ENCODE measurements at regions not wholly inside any gene's neighbourhood (a gene's known extent, or its start where the extent isn't known, plus 50 kb on each side); places are given as distances from the start of the nearest gene placed in this dataset.
"Not testable (repeated sequence)": the region's sequence is repeated elsewhere in the genome, so short reads cannot be mapped to it uniquely, and the experiment has no call there.

DNA sequence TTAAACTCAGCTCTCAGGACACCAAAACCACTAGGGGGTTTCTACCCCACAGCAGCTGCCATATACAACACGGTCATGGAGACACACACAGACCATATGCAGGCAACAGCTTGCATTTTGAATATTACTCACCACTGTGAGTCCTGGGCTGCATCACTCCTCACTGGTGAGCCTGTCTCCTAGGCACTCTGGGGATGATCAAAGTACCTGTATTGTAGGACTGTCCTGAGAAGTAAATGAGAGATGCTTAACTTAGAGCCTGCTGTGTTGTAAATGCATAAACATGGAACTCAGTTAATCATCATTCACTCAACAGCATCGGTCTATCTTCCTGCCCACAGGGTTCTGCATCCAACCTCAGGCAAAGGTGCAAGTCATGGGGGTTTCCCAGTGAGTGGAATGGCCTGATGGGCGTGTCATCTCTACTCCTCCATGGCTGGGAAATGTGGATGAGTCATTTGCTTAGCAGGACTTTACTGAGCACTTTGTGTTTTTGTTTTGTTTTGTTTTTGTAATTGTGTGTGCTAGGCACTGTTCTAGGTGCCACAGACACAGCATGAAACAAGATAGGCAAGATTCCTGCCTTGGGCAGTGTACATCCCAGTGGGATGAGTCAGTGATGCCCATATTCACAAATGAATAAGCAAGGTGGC, 1141.2 kb upstream of the TMEM132C start:
- DNase-seq (ENCODE audit: low read depth in 2 of 2): no peak

- no peak for DNase-seq (ENCODE audit: low read depth in 2 of 2)
Observed at GRCh38 chr12:127126260-127126628, 1140.7 kb upstream of the TMEM132C start.

GRCh38 chr12:127127897-127128296, 1139.1 kb upstream of the TMEM132C start:
- no peak for DNase-seq (ENCODE audit: low read depth in 2 of 2)

- no peak for DNase-seq (ENCODE audit: low read depth in 2 of 2)
Observed at GRCh38 chr12:127130506-127131124, 1136.4 kb upstream of the TMEM132C start.

DNA sequence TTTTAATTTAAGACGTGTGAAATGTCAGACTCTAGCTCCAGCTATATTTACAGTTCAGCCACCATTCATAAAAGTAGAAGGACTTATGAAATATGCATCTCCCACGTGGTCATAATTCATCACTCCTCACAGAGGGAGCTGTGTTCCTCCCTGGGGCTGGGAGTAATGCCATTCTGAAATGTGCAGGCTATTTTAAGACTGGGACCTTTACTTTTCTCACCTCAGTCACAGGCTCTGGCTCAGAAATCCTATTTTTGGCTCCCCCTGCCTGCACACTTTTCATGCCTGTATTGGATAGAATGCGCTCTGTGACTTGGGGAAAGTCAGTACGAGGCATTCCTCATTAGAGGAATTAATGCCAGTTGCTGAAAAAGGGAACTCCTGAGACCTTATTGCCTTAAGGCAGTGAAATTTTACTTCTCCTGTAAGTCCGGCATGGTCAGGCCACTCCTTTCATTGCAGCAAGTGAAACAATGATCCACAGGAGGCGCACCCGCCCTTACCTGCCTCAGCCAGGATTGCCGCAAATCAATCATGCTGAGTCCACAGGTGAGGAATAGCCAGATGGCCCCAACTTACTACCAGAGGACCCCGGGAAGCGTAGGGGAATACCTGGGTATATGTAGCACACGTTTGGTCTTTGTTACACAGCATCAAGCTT, 1133.2 kb upstream of the TMEM132C start:
- no peak for DNase-seq (ENCODE audit: low read depth in 2 of 2)

- not testable (repeated sequence) for DNase-seq (ENCODE audit: low read depth in 2 of 2)
Observed at GRCh38 chr12:127140864-127141484, 1126.0 kb upstream of the TMEM132C start.

DNA sequence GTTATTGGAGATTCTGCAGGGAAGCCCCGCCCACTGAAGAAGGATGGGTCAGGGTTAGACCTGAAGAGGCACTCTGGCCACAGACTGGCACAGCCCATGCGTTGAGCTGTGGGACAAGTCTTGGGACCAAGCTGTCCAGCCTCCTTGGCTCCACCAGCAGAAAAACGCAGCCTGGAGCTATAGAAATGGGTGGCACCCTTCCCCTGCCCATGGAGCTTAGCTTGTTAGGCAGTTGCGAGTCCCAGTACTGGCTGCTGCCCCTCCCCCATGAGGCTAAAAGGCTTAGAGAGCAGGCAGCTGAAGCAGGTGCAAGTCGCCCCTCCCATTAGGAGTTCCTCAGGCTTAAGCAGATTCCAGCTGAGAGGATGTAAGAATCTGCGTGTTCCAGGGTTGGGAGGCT, 1124.0 kb upstream of the TMEM132C start:
- no peak for DNase-seq (ENCODE audit: low read depth in 2 of 2)

DNA sequence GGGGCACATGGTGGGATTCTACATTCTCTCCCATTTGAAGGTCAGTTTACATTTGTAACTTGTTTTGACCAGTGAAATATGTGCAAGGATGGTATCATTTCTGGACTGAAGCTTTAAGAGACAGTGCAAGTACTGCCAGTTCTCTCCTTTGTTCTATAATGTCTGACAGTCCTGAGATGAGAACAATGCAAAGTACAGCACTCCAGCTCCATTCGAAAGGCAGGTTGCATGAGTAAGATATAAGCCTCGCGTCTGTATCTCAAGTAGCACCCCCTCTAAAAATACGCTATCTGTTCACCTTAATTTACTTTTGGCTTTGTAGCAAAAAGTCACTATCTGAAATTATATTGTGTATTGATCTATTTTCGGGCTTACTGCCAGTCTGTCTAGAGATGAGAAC, 1122.2 kb upstream of the TMEM132C start:
- no peak for DNase-seq (ENCODE audit: low read depth in 2 of 2)

DNA sequence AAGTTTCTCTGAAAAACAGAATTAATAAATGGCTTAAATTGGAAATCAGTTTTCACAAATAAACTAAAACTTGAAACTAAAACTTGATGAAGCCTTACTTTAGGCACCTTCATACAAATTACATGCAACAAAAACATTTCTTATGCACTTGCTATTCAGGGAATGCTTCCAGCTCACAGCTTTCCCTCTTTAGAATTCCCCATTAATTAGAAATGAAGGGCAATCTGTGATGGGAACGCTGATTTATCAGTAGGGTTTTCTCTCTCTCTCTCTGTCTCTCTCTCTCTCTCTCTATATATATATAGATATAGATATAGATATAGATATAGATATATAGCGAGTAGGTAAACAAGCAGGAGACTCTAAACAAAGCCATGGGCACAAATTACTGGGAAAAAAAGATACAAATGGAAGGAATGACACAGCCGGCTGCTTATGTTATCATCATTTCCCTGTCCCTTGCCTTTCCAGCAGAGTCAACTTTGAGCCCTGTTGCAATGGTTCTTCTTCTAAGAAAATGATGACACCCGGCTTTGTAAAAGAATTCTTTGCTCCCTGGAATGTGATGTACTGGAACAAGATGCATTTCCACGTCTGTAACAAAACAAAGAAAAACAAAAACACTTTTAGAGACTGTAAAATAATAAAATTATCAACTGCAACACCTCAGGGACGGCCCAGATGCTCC, 1121.6 kb upstream of the TMEM132C start:
- no peak for DNase-seq (ENCODE audit: low read depth in 2 of 2)

DNA sequence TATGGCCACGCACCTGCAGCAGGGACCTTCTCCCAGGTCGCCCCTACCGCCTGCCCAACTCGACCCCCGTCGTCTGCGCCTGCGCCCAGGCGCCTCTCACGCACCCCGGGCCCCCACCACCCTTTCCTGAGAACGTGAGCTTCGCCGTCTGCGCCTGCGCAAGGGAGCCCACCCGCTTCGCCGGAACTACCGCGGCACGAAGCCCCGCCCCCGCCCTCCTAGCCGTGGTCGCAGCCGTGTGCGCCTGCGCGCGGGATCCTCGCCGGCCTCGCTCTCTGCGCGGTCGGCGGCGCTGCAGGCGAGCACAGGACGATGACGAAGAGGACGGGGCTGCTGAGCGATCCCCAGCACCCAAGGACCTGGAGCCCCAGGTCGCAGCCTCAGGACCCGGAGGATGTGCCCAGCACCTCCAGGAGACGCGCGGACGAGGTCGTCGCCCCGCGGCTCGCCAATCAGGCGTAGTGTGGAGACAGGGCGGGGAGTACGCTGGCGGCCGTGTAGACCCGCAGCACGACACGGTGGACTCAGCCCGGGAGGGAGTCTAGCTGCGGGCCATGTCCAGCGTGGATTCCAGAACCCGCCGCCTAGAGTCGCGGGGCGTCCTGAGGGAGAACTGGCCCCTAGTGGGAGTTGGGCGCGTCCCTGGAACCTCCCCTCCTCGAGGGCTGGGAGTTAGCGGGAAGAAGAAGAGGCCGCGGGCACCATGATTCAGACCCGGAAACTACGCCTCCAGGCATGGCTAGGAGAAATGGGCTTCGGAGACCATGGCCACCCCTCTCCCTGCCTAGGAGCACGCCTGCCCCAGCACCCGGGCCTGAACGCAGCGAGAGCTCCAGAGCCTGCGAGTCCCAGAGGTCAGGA, 1120.8 kb upstream of the TMEM132C start:
- DNase-seq (ENCODE audit: low read depth in 2 of 2): peak; percentile 39 to 53

DNA sequence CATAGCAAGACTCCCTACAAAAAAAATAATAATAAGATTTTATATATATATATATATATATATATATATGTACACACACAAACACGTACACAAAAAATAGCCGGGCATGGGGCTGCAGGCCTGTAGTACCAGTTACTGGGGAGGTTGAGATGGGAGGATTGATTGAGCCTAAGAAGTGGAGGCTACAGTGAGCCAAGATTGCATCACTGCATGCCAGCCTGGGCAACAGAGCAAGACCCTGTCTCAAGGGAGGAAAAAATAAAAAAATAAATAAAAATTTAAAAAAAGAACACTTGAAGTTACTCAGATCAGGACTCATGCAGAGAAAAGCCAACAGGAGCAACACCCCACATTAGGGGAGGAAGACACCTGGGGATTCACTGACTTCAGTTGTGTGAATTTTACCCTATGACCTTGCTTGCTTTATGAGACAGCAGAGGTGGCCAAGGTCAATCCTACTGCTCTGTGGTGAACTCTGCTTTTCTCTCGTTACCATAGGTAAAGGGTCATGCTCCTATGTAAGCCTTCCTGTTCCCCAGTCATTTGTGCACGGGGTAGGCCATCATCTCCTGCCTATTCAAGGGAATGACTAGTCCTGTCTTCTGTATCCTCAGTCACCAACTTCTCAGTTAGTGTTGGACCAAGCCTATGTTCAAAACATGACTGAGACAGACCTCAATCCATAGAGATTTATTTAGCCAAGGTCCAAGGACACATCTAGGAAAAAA, 1119.8 kb upstream of the TMEM132C start:
- no peak for DNase-seq (ENCODE audit: low read depth in 2 of 2)

GRCh38 chr12:127147724-127148123, 1119.2 kb upstream of the TMEM132C start:
- DNase-seq (ENCODE audit: low read depth in 2 of 2): no peak

DNA sequence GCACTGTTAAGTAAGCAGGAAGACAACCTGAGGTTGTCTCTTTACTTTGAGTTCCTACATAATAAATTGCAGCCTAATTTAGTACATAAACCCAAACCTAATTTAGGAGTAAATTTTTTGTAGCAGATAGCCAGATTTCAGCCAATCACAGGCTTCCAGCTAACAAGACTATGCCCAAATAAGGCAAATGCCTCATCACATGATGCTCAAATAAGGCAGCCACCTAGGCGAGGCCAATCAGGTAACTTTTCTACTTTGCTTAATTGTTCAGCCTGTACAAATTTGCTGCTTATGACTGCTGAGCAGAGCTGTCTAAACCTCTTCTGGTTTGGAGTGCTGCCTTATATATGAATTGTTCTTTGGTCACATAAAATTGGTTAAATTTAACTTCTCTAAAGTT, 1118.7 kb upstream of the TMEM132C start:
- DNase-seq (ENCODE audit: low read depth in 2 of 2): no peak

- no peak for DNase-seq (ENCODE audit: low read depth in 2 of 2)
Observed at GRCh38 chr12:127149226-127149964, 1117.6 kb upstream of the TMEM132C start.

GRCh38 chr12:127150028-127150427, 1116.9 kb upstream of the TMEM132C start:
- DNase-seq (ENCODE audit: low read depth in 2 of 2): no peak

GRCh38 chr12:127150479-127150878, 1116.5 kb upstream of the TMEM132C start:
- DNase-seq (ENCODE audit: low read depth in 2 of 2): no peak

DNA sequence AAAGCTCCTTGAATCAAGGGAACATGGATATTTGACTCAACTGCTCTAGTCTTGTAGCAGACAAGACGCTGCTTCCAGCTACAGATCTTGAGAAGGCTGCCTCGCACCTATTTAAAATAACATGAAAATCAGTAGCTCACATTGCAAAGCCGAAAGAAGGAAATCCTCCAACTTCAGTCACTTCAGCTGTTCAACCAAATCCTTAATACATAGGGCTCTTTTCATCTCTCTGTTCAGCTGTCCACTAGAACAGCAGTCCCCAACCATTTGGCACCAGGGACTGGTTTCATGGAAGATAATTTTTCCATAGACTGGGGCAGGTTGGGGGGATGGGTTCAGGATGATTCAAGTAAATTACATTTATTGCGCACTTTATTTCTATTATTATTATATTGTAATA, 1116.0 kb upstream of the TMEM132C start:
- DNase-seq (ENCODE audit: low read depth in 2 of 2): no peak

GRCh38 chr12:127153996-127154395, 1113.0 kb upstream of the TMEM132C start:
- no peak for DNase-seq (ENCODE audit: low read depth in 2 of 2)

- DNase-seq (ENCODE audit: low read depth in 2 of 2): not testable (repeated sequence)
Observed at GRCh38 chr12:127154830-127155229, 1112.1 kb upstream of the TMEM132C start.
